OCI-LY1 (cell line): ENCODE measurements at regions not wholly inside any gene's neighbourhood (a gene's known extent, or its start where the extent isn't known, plus 50 kb on each side); places are given as distances from the start of the nearest gene placed in this dataset.

ENCODE experiments used
- CTCF ChIP-seq: fragments of 200-600 bp; sonication (generic), shearing (Covaris generic); IDR thresholded peaks from 2 replicates; pipeline ENCODE4 v1.5.1; 2017; ENCODE audit warnings: mild to moderate bottlenecking, antibody characterized with exemption, low read length, moderate library complexity, mixed read lengths
- EZH2 ChIP-seq: fragments of 200-600 bp; sonication (generic), shearing (Covaris generic); IDR thresholded peaks from 2 replicates; pipeline ENCODE4 v1.8.0; 2017; ENCODE audit warnings: borderline replicate concordance, mixed run types, mild to moderate bottlenecking, antibody characterized with exemption, low read length, moderate library complexity, mixed read lengths

DNA sequence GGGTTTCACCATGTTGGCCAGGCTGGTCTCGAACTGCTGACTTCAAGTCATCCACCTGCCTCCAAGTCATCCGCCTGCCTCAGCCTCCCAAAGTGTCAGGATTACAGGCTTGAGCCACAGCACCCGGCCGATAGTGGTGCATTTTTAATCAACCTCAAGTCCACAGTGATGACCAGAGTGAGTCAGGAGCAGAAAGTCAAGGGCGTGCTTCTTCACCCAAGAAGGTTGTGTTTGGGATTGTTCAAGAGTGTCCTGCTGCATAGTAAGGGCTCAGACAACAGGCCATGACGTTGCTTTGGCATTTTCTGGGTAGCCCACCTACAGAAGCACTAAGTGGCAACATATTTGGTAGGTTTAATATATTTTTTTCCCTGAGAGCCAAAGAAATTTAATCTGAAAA is 108.3 kb upstream of the FAM20A start:
- TF ChIP-seq CTCF: no peak
- no peak for TF ChIP-seq EZH2
